ENCODE measurements at regions not wholly inside any gene's neighbourhood (a gene's known extent, or its start where the extent isn't known, plus 50 kb on each side); places are given as distances from the start of the nearest gene placed in this dataset.
"Not testable (repeated sequence)": the region's sequence is repeated elsewhere in the genome, so short reads cannot be mapped to it uniquely, and the experiment has no call there.

- in situ Hi-C loops (cut with MboI; ENCODE audit: low pct_unique_long_range_greater_than_20kb, low sequenced_read_pairs): no loop called here
- DNase-seq: no peak
These were observed 77.2 kb upstream of the RNU6-1 start for GRCh38 chr15:67917037-67917436.

- in situ Hi-C loops (cut with MboI; ENCODE audit: low pct_unique_long_range_greater_than_20kb, low sequenced_read_pairs): no loop called here
- DNase-seq: no peak
These were observed 77.8 kb upstream of the RNU6-1 start for GRCh38 chr15:67917636-67918035.

- in situ Hi-C loops (cut with MboI; ENCODE audit: low pct_unique_long_range_greater_than_20kb, low sequenced_read_pairs): no loop called here
- DNase-seq: no peak
These were observed 78.5 kb upstream of the RNU6-1 start for GRCh38 chr15:67918205-67918861.

GRCh38 chr15:67920524-67921240 lies 80.8 kb upstream of the RNU6-1 start:
- no peak for DNase-seq
- in situ Hi-C loops (cut with MboI; ENCODE audit: low pct_unique_long_range_greater_than_20kb, low sequenced_read_pairs): no loop called here

- in situ Hi-C loops (cut with MboI; ENCODE audit: low pct_unique_long_range_greater_than_20kb, low sequenced_read_pairs): no loop called here
- no peak for DNase-seq
These were observed 82.3 kb upstream of the RNU6-1 start for GRCh38 chr15:67922106-67922675.

GRCh38 chr15:67922971-67923945 lies 83.4 kb upstream of the RNU6-1 start:
- DNase-seq: no peak
- in situ Hi-C loops (cut with MboI; ENCODE audit: low pct_unique_long_range_greater_than_20kb, low sequenced_read_pairs): no loop called here

- DNase-seq: no peak
- in situ Hi-C loops (cut with MboI; ENCODE audit: low pct_unique_long_range_greater_than_20kb, low sequenced_read_pairs): no loop called here
These were observed 84.6 kb upstream of the RNU6-1 start for GRCh38 chr15:67924359-67924974.

- in situ Hi-C loops (cut with MboI; ENCODE audit: low pct_unique_long_range_greater_than_20kb, low sequenced_read_pairs): no loop called here
- DNase-seq: no peak
These were observed 85.3 kb upstream of the RNU6-1 start for GRCh38 chr15:67925182-67925581.

- in situ Hi-C loops (cut with MboI; ENCODE audit: low pct_unique_long_range_greater_than_20kb, low sequenced_read_pairs): no loop called here
- DNase-seq: no peak
These were observed 87.8 kb upstream of the RNU6-1 start for GRCh38 chr15:67927501-67928168.

GRCh38 chr15:67928666-67929065 lies 88.8 kb upstream of the RNU6-1 start:
- DNase-seq: no peak

GRCh38 chr15:67930720-67931119 lies 90.9 kb upstream of the RNU6-1 start:
- in situ Hi-C loops (cut with MboI; ENCODE audit: low pct_unique_long_range_greater_than_20kb, low sequenced_read_pairs): loop anchor here (10.0 kb wide), 1 partner anchor 64 kb away; no protein-coding TSS in a partner anchor
- DNase-seq: no peak

More at GRCh38 chr15:67928666-67929065, 88.8 kb upstream of the RNU6-1 start:
- in situ Hi-C loops (cut with MboI; ENCODE audit: low pct_unique_long_range_greater_than_20kb, low sequenced_read_pairs): no loop called here

- DNase-seq: no peak
- in situ Hi-C loops (cut with MboI; ENCODE audit: low pct_unique_long_range_greater_than_20kb, low sequenced_read_pairs): loop anchor here (10.0 kb wide), 1 partner anchor 63 kb away; no protein-coding TSS in a partner anchor
These were observed 92.0 kb upstream of the RNU6-1 start for GRCh38 chr15:67931861-67932260.

- in situ Hi-C loops (cut with MboI; ENCODE audit: low pct_unique_long_range_greater_than_20kb, low sequenced_read_pairs): loop anchor here (10.0 kb wide), 1 partner anchor 61 kb away; no protein-coding TSS in a partner anchor
- DNase-seq: peak; percentile 70
These were observed 94.3 kb upstream of the RNU6-1 start for GRCh38 chr15:67934126-67934525.

GRCh38 chr15:67935244-67935643 lies 95.4 kb upstream of the RNU6-1 start:
- in situ Hi-C loops (cut with MboI; ENCODE audit: low pct_unique_long_range_greater_than_20kb, low sequenced_read_pairs): loop anchor here (10.0 kb wide), 1 partner anchor 60 kb away; no protein-coding TSS in a partner anchor
- no peak for DNase-seq

GRCh38 chr15:67936258-67936657 lies 96.4 kb upstream of the RNU6-1 start:
- no peak for DNase-seq
- in situ Hi-C loops (cut with MboI; ENCODE audit: low pct_unique_long_range_greater_than_20kb, low sequenced_read_pairs): loop anchor here (10.0 kb wide), 1 partner anchor 59 kb away; no protein-coding TSS in a partner anchor

- DNase-seq: no peak
- in situ Hi-C loops (cut with MboI; ENCODE audit: low pct_unique_long_range_greater_than_20kb, low sequenced_read_pairs): loop anchor here (10.0 kb wide), 1 partner anchor 58 kb away; no protein-coding TSS in a partner anchor
These were observed 97.4 kb upstream of the RNU6-1 start for GRCh38 chr15:67937153-67937761.

GRCh38 chr15:67939179-67939578 lies 99.3 kb upstream of the RNU6-1 start:
- not testable (repeated sequence) for DNase-seq
- in situ Hi-C loops (cut with MboI; ENCODE audit: low pct_unique_long_range_greater_than_20kb, low sequenced_read_pairs): loop anchor here (10.0 kb wide), 1 partner anchor 56 kb away; no protein-coding TSS in a partner anchor
